ENCODE measurements at regions not wholly inside any gene's neighbourhood (a gene's known extent, or its start where the extent isn't known, plus 50 kb on each side); places are given as distances from the start of the nearest gene placed in this dataset.

DNA sequence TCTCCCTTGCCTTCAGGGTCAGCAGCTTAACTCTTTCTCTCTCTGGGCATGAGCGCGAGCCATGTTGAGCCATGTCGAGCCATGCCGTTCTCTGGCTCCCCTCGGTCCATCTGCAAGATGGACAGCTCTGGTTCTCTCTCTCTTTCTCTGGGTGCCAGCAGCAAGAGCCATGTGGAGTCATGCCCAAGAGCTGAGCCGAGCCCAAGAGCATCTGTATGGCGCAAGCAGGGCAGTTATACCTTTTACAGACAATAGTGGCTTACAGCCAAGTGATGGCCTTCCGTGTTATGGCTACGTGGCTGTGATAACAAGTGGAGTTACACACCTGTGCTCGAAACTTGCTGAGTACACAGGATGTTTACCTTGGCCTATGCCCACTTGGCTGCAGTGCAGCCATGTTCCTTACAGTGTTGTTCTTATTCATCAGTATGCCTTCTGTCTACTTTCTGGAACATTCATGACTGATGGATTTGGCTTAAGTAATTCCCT, 327.7 kb downstream of the GLRX3 start:
- no peak for TF ChIP-seq EZH2 (IDR thresholded peaks at IDR 0.05; ENCODE audit: borderline replicate concordance, low read length)
- TF ChIP-seq, protein P1, sequence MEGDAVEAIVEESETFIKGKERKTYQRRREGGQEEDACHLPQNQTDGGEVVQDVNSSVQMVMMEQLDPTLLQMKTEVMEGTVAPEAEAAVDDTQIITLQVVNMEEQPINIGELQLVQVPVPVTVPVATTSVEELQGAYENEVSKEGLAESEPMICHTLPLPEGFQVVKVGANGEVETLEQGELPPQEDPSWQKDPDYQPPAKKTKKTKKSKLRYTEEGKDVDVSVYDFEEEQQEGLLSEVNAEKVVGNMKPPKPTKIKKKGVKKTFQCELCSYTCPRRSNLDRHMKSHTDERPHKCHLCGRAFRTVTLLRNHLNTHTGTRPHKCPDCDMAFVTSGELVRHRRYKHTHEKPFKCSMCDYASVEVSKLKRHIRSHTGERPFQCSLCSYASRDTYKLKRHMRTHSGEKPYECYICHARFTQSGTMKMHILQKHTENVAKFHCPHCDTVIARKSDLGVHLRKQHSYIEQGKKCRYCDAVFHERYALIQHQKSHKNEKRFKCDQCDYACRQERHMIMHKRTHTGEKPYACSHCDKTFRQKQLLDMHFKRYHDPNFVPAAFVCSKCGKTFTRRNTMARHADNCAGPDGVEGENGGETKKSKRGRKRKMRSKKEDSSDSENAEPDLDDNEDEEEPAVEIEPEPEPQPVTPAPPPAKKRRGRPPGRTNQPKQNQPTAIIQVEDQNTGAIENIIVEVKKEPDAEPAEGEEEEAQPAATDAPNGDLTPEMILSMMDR (conservative IDR thresholded peaks at IDR 0.05 in 1 of 2, IDR thresholded peaks at IDR 0.05 in 1 of 2; ENCODE audit: extremely low read depth in 1 of 2, insufficient read depth in 1 of 2, low read depth in 1 of 2, low read length in 2 of 2), result no peak
